ENCODE measurements at regions not wholly inside any gene's neighbourhood (a gene's known extent, or its start where the extent isn't known, plus 50 kb on each side); places are given as distances from the start of the nearest gene placed in this dataset.
"Not testable (repeated sequence)": the region's sequence is repeated elsewhere in the genome, so short reads cannot be mapped to it uniquely, and the experiment has no call there.

DNA sequence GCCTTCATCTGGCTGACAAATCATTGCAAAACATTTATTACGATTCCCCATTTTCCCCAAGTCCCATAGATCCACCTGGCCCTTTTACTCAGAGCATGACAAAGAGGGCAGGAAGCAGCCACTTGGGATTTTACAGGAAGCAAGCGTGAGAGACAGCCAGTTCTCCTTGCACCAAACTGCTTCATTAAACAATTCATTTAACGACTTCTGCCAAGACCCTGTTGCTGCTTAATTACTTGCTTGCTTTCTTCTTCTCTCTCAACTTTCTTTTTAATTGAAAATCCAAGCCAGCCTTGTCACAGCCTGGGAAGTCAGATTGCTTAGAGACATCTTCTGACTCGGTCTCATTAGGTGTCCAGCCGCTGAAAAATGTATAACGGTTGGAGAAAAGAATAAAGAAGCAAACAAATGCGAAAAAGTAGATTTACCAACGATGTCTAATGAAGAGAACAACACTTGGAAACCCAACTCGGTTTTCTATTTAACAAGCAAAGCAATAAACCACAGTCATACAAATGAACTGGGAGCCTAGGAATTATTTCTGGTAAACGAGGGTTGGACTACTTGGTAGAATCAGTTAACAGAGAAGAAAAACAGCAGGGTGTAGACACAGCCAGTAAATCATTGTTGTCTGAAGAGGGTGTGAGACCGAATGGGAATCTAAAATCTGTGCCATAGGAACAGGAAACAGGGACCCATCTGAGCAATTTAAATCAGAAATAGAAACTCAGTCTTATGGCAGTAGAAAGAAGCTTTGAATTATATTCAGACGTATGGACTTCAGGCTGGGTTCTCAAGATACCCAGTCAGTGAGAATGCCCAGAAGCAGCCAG, 298.3 kb downstream of the LRRC3B start:
- H3K27me3 Mint-ChIP-seq, result no peaks in the 10 kb centered on the region
- H3K9me3 Mint-ChIP-seq, result peaks cover 37% of the 10 kb centered on the region
- H3K4me3 Mint-ChIP-seq, result no peak overlapping the region
- H3K27ac Mint-ChIP-seq, result no peak overlapping the region
- no peaks in the 10 kb centered on the region for H3K36me3 Mint-ChIP-seq (ENCODE audit: low read depth)
- intact Hi-C loops (cut with micrococcal nuclease), result no loop called here
- no peaks in the 10 kb centered on the region for H3K4me1 Mint-ChIP-seq (ENCODE audit: low read depth)

DNA sequence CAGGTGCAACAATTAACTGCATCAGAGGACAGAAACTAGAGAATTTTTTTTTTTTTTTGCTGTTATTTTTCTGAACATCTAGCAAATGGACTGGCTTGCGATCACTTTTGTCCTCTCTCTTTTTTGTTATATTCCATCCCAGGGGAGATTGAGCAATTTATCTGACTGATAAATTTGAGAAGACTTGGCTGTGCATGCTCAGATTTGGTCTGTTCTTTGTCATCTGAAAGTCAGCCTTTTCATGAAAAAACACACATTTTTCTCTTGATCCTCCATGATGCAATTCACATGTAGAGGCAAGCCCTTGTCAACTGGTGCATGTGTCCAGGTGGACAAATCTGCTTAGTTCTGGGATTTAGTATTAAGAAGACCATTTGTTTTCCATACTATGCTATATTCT, 309.3 kb downstream of the LRRC3B start:
- no peak overlapping the region for H3K4me3 Mint-ChIP-seq
- H3K4me1 Mint-ChIP-seq (ENCODE audit: low read depth), result no peaks in the 10 kb centered on the region
- no peaks in the 10 kb centered on the region for H3K27me3 Mint-ChIP-seq
- no peaks in the 10 kb centered on the region for H3K36me3 Mint-ChIP-seq (ENCODE audit: low read depth)
- no peak overlapping the region for H3K27ac Mint-ChIP-seq
- H3K9me3 Mint-ChIP-seq, result peaks cover 39% of the 10 kb centered on the region
- intact Hi-C loops (cut with micrococcal nuclease), result no loop called here

DNA sequence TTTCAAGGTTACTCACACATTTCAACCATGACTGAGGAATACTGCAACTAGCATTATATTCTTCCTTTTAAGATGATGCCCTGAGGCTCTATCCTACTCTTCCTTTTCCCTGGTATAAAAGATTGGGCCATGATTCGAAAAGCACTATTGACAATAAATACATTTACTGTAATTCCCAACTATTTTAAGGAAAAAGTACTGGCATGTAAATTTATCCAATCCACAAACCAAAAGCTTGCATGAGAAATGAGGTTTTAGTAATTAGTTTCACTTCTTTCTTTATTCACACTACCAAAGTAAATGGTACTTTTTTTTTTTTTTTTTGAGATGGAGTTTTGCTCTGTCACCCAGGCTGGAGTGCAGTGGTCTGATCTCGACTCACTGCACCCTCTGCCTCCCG, 310.2 kb downstream of the LRRC3B start:
- Mint-ChIP-seq H3K27ac (no peak overlapping the region), H3K27me3 (no peaks in the 10 kb centered on the region), H3K9me3 (peaks cover 35% of the 10 kb centered on the region), H3K36me3 (ENCODE audit: low read depth) (no peaks in the 10 kb centered on the region), H3K4me3 (no peak overlapping the region), H3K4me1 (ENCODE audit: low read depth) (no peaks in the 10 kb centered on the region)
- intact Hi-C loops (cut with micrococcal nuclease), result no loop called here

DNA sequence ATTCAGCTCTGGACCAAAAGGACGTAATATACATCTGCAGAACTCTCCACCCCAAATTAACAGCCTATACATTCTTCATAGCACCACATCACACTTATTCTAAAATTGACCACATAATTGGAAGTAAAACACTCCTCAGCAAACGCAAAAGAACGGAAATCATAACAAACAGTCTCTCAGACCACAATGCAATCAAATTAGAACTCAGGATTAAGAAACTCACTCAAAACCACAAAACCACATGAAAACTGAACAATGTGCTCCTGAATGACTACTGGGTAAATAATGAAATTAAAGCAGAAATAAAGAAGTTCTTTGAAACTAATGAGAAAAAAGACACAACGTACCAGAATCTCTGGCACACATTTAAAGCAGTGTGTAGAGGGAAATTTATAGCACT, 322.9 kb downstream of the LRRC3B start:
- H3K36me3 Mint-ChIP-seq (ENCODE audit: low read depth); intact Hi-C loops (cut with micrococcal nuclease); H3K27ac Mint-ChIP-seq; H3K4me1 Mint-ChIP-seq (ENCODE audit: low read depth); H3K4me3 Mint-ChIP-seq; H3K27me3 Mint-ChIP-seq: not testable (repeated sequence)
- peaks cover 52% of the 10 kb centered on the region for H3K9me3 Mint-ChIP-seq

DNA sequence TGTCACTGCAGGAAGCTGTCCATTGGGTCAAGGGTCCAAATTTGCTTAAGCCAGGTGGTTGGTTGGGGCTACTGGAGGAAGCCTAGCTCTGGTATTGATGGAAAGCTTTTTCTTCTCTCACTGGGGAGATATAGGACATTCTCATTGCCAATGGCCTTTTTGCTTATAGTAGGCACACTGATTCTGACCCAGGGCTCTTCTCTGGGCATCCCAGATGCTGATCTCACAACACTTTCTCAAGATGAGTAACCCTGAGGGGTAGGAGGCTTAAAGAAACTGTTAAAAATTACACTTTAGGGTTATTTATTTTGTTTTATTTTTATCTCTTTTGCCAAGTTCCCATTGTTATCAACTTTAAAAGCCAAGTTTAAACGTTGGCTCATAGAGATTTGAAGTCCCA, 337.8 kb downstream of the LRRC3B start:
- Mint-ChIP-seq H3K27ac (no peak overlapping the region), H3K9me3 (peaks cover 75% of the 10 kb centered on the region), H3K4me1 (ENCODE audit: low read depth) (no peaks in the 10 kb centered on the region), H3K4me3 (no peak overlapping the region), H3K27me3 (no peaks in the 10 kb centered on the region), H3K36me3 (ENCODE audit: low read depth) (no peaks in the 10 kb centered on the region)
- intact Hi-C loops (cut with micrococcal nuclease), result no loop called here

DNA sequence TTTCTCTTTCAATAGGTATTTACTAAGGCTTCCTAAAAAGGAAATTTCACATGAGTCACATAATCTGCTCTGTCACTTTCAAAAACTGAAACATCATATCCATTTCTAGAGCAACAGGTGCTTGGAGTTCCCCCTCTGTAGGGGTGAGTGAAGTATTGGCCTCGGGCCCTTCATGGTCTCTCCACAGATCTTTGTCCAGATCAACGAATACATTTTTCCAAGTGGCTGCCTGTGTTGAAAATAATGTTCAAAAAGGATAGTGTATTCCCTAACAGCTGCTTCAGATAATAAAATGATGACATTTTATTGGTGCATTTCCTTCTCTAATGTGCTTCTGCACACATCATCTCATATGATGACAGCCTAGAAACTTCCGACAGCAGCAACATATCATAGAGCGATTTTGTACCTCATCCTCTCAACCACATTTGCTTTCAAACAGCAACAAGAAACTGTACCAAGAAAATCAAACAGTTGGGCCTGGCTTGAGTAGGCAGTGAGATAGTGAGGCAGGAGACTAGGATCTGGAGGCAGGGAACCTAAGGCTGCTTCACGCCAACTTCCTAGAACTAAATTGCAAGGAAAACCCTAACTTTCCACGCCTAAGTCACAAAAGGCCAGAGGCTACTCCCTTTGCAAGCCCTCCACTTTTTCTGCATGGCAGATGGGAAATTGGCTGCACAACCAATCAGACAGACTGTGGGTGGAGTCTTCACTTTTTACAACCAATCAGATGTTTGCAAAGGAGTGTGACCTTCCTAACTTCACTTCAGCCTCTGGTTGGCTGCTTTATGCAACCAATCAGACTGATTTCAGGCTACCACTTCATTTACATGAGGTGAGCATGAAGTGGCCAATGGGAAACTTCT, 340.2 kb downstream of the LRRC3B start:
- Mint-ChIP-seq H3K27me3 (no peaks in the 10 kb centered on the region), H3K9me3 (peaks cover 53% of the 10 kb centered on the region), H3K27ac (no peak overlapping the region), H3K4me1 (ENCODE audit: low read depth) (no peaks in the 10 kb centered on the region), H3K4me3 (no peak overlapping the region), H3K36me3 (ENCODE audit: low read depth) (no peaks in the 10 kb centered on the region)
- intact Hi-C loops (cut with micrococcal nuclease), result no loop called here

DNA sequence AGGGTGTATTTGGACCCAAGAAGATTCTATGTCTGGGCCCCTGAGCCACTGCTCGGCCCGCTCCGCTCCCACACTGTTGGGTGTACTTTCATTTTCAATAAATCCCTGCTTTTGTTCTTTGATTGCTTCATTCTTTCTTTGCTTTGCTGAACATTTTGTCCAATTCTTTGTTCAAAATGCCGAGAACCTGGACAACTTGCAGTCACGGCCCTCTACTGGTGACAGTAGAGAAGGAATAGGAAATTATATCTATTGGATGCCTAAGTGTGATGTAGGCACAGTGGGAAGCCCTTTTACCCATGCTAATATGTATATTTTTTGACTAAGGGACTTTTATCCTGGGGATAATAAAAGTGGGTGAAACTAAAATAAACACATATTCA, 340.8 kb downstream of the LRRC3B start:
- Mint-ChIP-seq H3K4me3 (no peak overlapping the region), H3K27ac (no peak overlapping the region), H3K36me3 (ENCODE audit: low read depth) (no peaks in the 10 kb centered on the region), H3K27me3 (no peaks in the 10 kb centered on the region), H3K9me3 (peaks cover 53% of the 10 kb centered on the region), H3K4me1 (ENCODE audit: low read depth) (no peaks in the 10 kb centered on the region)
- intact Hi-C loops (cut with micrococcal nuclease), result no loop called here

DNA sequence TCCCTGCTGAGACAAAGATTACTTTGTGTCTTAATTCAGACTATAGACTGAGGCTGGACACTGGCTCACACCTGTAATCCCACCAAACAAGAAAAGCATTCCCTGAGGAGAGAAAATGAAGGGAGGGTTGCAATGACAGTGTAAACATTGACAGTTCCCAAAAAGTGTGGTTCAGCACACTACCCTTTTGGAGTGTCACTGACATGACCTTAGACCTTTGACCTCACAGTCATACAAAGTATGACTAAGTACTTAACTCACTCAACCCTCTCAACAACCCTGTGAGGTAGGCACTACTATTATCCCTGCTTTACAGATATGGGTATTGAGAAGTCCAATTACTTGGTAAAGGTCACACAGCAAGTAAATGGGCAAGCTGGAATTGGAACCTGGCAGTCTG, 341.7 kb downstream of the LRRC3B start:
- H3K9me3 Mint-ChIP-seq, result peaks cover 46% of the 10 kb centered on the region

DNA sequence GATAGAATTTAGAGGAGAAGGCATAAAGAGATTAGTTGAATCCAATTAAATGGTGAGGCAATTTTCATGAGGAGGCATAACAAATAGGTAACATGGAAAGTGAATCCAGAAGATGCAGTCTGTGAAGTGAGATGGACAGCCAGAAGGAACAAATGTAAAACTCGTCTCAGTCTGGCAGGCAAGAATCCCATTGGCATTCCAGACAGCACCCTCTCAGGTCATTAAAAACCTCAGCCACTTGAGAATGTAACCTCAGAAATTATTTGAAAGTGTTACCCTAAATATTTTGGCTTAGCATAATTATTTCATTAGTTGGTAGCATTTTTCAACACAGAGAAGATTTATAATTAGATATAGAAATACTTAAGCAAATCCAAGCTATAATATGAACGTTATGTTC, 342.3 kb downstream of the LRRC3B start:
- Mint-ChIP-seq H3K4me3 (no peak overlapping the region), H3K27me3 (no peaks in the 10 kb centered on the region), H3K27ac (no peak overlapping the region), H3K36me3 (ENCODE audit: low read depth) (no peaks in the 10 kb centered on the region), H3K9me3 (peaks cover 40% of the 10 kb centered on the region), H3K4me1 (ENCODE audit: low read depth) (no peaks in the 10 kb centered on the region)
- intact Hi-C loops (cut with micrococcal nuclease), result no loop called here

More for the DNA sequence above, 341.7 kb downstream of the LRRC3B start:
- Mint-ChIP-seq H3K27ac (no peak overlapping the region), H3K4me1 (ENCODE audit: low read depth) (no peaks in the 10 kb centered on the region), H3K27me3 (no peaks in the 10 kb centered on the region), H3K4me3 (no peak overlapping the region), H3K36me3 (ENCODE audit: low read depth) (no peaks in the 10 kb centered on the region)
- intact Hi-C loops (cut with micrococcal nuclease), result no loop called here

DNA sequence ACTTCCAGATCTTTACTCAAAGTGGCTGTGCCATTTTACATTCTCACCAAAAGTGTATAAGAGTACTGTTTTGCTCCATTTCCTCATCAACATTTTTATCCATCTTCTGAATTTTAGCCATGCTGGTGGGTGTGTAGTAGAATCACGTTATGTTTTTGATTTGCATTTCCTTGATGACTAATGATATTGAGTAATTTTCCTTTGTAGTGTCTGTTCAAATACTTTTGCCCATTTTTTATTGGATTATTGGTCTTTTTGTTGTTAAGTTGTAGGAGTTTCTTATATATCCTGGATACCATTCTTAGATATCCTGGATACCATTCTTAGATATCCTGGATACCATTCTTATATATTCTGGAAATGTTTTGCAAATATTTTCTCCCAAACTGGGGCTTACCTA, 344.9 kb downstream of the LRRC3B start:
- Mint-ChIP-seq H3K9me3 (peaks cover 29% of the 10 kb centered on the region), H3K27ac (no peak overlapping the region), H3K4me1 (ENCODE audit: low read depth) (no peaks in the 10 kb centered on the region), H3K27me3 (no peaks in the 10 kb centered on the region), H3K4me3 (no peak overlapping the region), H3K36me3 (ENCODE audit: low read depth) (no peaks in the 10 kb centered on the region)
- intact Hi-C loops (cut with micrococcal nuclease), result no loop called here

DNA sequence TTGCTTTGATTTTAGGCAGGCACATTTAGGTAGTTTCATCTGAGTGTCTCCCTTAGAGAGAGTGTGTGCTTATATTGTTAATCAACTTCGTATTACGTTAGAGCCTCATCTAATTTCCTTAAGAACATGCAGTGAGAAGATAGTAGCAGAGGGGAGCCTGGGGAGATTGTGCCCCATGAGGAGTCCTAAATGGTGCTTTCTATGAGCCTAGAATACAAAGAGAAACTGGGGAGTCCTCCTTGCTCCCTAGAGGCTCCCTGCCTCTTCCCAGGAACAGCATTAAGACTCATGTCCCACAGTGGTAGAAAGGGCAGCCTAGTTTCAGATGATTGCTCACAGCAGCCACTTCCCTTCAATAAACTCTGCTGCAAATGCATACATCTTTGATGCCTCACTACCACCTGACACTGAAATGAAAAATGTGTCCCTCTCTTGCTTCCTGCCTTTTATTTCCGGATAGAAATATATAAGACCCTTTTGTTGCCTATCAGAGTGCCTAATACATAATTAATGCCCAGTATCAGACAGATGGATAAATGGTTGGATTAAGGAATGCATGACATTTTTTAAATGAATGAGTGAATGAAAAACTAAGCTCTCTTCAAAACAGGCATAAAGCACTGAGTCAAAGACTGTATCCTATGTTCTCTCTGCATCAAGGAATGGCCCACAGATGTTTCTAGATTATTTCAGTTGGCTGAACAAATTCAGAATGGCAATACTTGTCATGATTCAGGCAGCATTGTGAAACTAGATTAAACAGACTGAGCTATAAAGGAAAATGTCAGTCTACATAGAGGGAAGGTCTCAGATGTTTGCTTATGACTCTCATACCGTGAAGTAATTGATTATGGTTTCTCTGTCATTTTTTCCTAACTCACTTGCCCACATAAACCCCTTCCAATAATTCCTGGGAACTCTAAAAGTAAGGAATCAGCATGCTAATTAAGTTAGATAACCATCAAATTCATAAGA, 362.1 kb downstream of the LRRC3B start:
- H3K27ac Mint-ChIP-seq, result no peak overlapping the region
- H3K36me3 Mint-ChIP-seq (ENCODE audit: low read depth), result no peaks in the 10 kb centered on the region
- no peaks in the 10 kb centered on the region for H3K4me1 Mint-ChIP-seq (ENCODE audit: low read depth)
- intact Hi-C loops (cut with micrococcal nuclease), result no loop called here
- no peaks in the 10 kb centered on the region for H3K27me3 Mint-ChIP-seq
- no peak overlapping the region for H3K4me3 Mint-ChIP-seq
- H3K9me3 Mint-ChIP-seq, result peaks cover 6% of the 10 kb centered on the region

DNA sequence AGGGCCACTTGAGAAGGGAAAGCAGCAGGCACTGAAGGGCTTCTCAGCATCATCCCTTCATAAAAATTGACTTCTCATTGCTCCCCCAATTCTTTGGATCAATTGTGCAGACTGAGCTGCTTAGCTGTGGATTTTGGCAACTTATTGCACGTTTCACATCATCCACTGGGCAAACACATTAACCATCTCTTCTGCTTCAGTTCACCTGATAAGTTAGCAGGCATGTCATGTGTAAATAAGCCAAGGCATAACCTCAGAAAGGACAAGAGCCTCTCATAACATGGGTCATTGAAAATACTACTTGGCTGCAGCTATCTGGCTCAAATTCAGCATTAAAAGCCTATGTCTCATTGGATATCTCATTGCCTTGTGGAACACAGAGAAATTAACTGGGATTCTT, 366.5 kb downstream of the LRRC3B start:
- H3K36me3 Mint-ChIP-seq (ENCODE audit: low read depth), result no peaks in the 10 kb centered on the region
- no peaks in the 10 kb centered on the region for H3K4me1 Mint-ChIP-seq (ENCODE audit: low read depth)
- intact Hi-C loops (cut with micrococcal nuclease), result no loop called here
- peaks cover 23% of the 10 kb centered on the region for H3K9me3 Mint-ChIP-seq
- H3K4me3 Mint-ChIP-seq, result no peak overlapping the region
- no peak overlapping the region for H3K27ac Mint-ChIP-seq
- H3K27me3 Mint-ChIP-seq, result no peaks in the 10 kb centered on the region

DNA sequence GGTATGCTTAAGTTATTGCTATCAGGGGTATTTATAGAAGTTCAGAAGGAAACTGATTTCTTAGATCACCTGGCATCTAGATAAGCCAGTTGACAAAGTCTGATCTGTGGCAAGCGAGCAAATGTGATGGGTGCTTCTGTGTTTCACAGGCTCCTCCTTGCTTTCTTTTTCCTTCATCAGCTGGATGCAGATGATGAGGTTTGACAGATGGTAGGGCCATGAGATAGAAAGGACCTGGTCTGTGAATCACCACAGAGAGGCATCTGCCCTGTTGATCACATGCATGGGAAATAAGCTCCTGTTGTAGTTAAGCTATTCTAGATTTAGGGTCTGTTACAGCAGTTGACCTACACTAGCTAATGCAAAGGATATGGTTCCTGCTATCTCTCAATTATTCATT, 372.0 kb downstream of the NEK10 start:
- no peaks in the 10 kb centered on the region for H3K27me3 Mint-ChIP-seq
- intact Hi-C loops (cut with micrococcal nuclease), result no loop called here
- no peak overlapping the region for H3K27ac Mint-ChIP-seq

DNA sequence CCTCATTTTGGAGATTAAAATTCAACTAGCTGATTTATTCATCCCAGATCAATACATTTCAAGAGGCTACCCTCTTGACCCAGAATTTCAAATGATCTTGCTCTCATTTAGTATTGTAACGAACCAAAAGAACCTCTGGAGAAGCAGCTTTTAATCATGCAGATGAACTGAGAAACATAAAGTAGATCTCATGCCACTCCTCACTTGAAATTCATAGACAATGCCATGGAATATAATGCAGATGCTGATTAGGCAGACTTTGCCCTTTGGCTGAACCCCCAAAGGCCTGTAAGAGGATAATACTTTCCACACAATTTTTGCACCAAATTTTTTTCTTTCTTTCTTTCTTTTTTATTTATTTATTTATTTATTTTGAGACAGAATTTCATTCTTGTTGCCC, 358.3 kb downstream of the NEK10 start:
- no peaks in the 10 kb centered on the region for H3K4me1 Mint-ChIP-seq (ENCODE audit: low read depth)
- intact Hi-C loops (cut with micrococcal nuclease), result no loop called here
- H3K9me3 Mint-ChIP-seq, result no peaks in the 10 kb centered on the region
- H3K27ac Mint-ChIP-seq, result no peak overlapping the region
- no peaks in the 10 kb centered on the region for H3K36me3 Mint-ChIP-seq (ENCODE audit: low read depth)
- no peak overlapping the region for H3K4me3 Mint-ChIP-seq
- no peaks in the 10 kb centered on the region for H3K27me3 Mint-ChIP-seq

More for the DNA sequence above, 372.0 kb downstream of the NEK10 start:
- H3K36me3 Mint-ChIP-seq (ENCODE audit: low read depth), result no peaks in the 10 kb centered on the region
- H3K9me3 Mint-ChIP-seq, result peaks cover 31% of the 10 kb centered on the region
- H3K4me1 Mint-ChIP-seq (ENCODE audit: low read depth), result no peaks in the 10 kb centered on the region
- no peak overlapping the region for H3K4me3 Mint-ChIP-seq
